ENCODE measurements at regions not wholly inside any gene's neighbourhood (a gene's known extent, or its start where the extent isn't known, plus 50 kb on each side); places are given as distances from the start of the nearest gene placed in this dataset.

DNA sequence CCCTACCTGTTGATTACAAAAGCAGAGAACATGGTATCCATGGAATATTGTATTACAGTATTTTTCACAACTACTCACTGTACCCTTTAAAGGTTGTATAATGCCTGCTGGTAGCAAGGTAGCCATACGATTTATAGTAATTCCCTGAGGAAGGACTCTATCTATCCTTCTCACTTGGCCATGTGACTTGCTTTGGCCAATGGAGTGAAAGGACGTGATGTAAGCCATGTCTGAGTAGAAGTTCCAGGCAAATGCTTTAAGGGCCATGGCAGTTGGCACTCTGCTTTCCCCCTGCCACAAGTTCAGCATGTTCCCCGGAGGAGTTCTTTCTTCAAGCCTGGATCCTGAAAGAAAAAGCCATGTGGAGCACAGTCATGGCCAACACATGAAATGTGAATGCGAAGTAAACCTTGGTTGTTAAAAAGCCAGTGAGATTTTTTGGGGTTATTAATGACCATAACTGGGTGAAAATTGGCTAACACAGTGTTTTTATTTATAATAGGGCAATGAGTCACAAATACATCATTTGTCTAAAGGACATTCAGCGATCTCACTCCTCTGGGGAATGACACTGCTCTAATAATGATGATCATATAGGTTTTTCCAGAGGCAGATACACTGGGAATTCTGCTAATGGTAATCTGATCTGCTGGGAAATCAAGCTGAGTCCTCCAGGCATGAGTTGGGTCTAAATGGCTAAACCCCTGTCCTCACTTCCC lies 67.4 kb upstream of the SLC38A2 start:
- H3K27me3 ChIP-seq, result no peaks in the 10 kb centered on the region
- H3K4me3 ChIP-seq, result no peak overlapping the region
- no peak for DNase-seq (ENCODE audit: low spot score)
- TF ChIP-seq, protein P1, sequence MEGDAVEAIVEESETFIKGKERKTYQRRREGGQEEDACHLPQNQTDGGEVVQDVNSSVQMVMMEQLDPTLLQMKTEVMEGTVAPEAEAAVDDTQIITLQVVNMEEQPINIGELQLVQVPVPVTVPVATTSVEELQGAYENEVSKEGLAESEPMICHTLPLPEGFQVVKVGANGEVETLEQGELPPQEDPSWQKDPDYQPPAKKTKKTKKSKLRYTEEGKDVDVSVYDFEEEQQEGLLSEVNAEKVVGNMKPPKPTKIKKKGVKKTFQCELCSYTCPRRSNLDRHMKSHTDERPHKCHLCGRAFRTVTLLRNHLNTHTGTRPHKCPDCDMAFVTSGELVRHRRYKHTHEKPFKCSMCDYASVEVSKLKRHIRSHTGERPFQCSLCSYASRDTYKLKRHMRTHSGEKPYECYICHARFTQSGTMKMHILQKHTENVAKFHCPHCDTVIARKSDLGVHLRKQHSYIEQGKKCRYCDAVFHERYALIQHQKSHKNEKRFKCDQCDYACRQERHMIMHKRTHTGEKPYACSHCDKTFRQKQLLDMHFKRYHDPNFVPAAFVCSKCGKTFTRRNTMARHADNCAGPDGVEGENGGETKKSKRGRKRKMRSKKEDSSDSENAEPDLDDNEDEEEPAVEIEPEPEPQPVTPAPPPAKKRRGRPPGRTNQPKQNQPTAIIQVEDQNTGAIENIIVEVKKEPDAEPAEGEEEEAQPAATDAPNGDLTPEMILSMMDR (IDR thresholded peaks at IDR 0.05), result no peak
- peaks cover 0 to 2% of the 10 kb centered on the region in 2 donors for H3K4me1 ChIP-seq
- H3K9me3 ChIP-seq, result no peaks in the 10 kb centered on the region
- H3K36me3 ChIP-seq, result no peaks in the 10 kb centered on the region
- H3K27ac ChIP-seq, result no peak overlapping the region

DNA sequence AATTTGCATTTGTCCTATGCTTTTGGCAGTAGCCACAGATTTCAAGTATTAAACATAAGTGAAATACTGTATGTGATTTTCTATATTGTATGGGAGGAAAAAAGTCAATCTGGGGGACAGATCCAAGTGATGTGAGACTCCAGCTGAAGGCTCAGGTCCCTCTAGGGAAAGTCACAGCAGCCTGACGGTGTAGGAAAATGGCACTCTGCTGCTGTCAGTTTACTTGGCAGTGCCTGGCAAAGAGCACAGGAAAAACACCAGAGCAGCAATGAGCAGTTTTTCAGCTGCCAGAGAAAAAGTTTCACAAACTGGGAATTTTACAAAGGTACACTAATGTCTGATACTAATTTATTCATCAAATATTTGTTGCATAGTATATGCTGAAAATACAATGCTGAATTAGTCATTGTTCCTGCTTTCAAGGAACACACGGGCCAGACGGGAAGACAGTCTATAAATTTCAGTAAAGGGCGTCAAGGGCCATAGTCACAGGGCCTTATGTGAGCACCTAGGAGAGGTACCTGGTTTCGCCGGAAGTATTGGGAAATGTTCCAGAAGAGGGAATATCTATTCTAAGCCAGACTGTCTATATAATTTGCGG lies 66.2 kb upstream of the SLC38A2 start:
- no peaks in the 10 kb centered on the region for H3K9me3 ChIP-seq
- no peak overlapping the region for H3K27ac ChIP-seq

DNA sequence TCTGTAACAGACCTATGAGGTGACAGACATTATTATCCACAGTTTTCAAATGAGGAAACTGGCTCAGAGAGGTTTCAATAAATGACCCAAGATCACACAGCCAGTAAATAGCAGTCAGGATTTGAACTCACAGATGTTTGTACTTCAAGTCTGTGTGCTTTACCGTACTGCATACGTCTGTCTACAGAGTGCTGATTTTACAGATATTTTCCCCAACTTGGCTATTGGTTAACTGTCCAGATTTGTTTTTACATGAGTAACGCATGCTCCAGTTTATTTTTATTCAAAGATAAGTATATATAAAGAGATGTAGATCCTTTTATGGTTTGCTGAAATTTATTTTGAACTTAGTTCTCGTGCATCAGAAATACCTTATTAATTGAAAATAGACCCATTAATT lies 65.7 kb upstream of the SLC38A2 start:
- H3K4me3 ChIP-seq, result no peak overlapping the region
- TF ChIP-seq, protein P1 (IDR thresholded peaks at IDR 0.05), result no peak
- no peak overlapping the region for H3K27ac ChIP-seq
- H3K4me1 ChIP-seq, result no peaks in the 10 kb centered on the region
- H3K9me3 ChIP-seq, result no peaks in the 10 kb centered on the region
- DNase-seq (ENCODE audit: low spot score), result no peak
- H3K27me3 ChIP-seq, result no peaks in the 10 kb centered on the region
- no peaks in the 10 kb centered on the region for H3K36me3 ChIP-seq

More for the DNA sequence above, 66.2 kb upstream of the SLC38A2 start:
- Histone ChIP-seq H3K27me3 (no peaks in the 10 kb centered on the region), H3K4me1 (no peaks in the 10 kb centered on the region), H3K4me3 (no peak overlapping the region), H3K36me3 (no peaks in the 10 kb centered on the region)
- DNase-seq (ENCODE audit: low spot score), result no peak
- TF ChIP-seq, protein P1 (IDR thresholded peaks at IDR 0.05), result no peak

DNA sequence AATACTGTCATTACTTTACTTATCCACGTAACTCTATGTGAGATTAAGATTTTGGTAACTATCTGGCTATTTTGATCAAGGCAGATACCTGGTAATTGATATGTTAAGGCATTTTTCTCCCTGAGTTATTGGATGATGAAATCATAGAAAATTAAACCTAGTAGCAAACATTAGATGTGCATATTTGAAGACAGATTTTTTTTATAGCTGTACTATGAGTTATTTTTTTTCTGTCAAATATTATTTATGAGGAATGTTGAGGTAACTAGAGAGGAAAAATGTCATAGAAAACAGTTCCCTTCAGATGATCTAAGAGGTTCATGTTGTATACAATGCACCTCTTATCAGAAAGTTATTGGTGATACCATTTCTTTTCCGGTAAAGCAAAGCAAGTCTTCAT lies 64.9 kb upstream of the SLC38A2 start:
- TF ChIP-seq, protein P1 (IDR thresholded peaks at IDR 0.05), result no peak

GRCh38 chr12:46436747-46437146 lies 64.2 kb upstream of the SLC38A2 start:
- H3K4me3 ChIP-seq, result no peak overlapping the region
- no peaks in the 10 kb centered on the region for H3K36me3 ChIP-seq
- H3K27ac ChIP-seq, result no peak overlapping the region
- no peak for DNase-seq (ENCODE audit: low spot score)
- H3K4me1 ChIP-seq, result peaks cover 0 to 8% of the 10 kb centered on the region in 2 donors
- TF ChIP-seq, protein P1 (IDR thresholded peaks at IDR 0.05), result no peak
- no peaks in the 10 kb centered on the region for H3K9me3 ChIP-seq
- no peaks in the 10 kb centered on the region for H3K27me3 ChIP-seq

More for the DNA sequence above, 64.9 kb upstream of the SLC38A2 start:
- no peaks in the 10 kb centered on the region for H3K36me3 ChIP-seq
- H3K4me3 ChIP-seq, result no peak overlapping the region
- H3K9me3 ChIP-seq, result no peaks in the 10 kb centered on the region
- DNase-seq (ENCODE audit: low spot score), result no peak
- no peaks in the 10 kb centered on the region for H3K27me3 ChIP-seq
- H3K4me1 ChIP-seq, result peaks cover 0 to 1% of the 10 kb centered on the region in 2 donors
- H3K27ac ChIP-seq, result no peak overlapping the region

Data from right atrium auricular region (tissue), 2 donors.